Endothelial cell of umbilical vein (primary cell): ENCODE measurements at regions not wholly inside any gene's neighbourhood (a gene's known extent, or its start where the extent isn't known, plus 50 kb on each side); places are given as distances from the start of the nearest gene placed in this dataset.

Source experiments
- BruUV-seq: library from RNA; stranded (reverse); fragments of 400-500 nt; replicated peaks from 2 replicates; lab custom pipeline; 2021; lab: Mats Ljungman, UMichigan
- CTCF ChIA-PET: fragments of 300-600, 350-600 bp; sonication (Branson Sonifier 250); formaldehyde crosslinking; loops from one replicate; lab custom pipeline; 2021; ENCODE audit warnings: antibody characterized with exemption, inconsistent platforms; lab: Charles Lee
- POLR2A ChIA-PET: fragments of 300-600, 350-600 bp; sonication (Branson Sonifier 250); formaldehyde crosslinking; loops from one replicate; lab custom pipeline; 2021; ENCODE audit warnings: antibody characterized with exemption, inconsistent platforms; lab: Charles Lee
- DNase-seq: peaks from one replicate; pipeline ENCODE4 v3.0.0-alpha.2; 2011; ENCODE audit warnings: low read depth, low spot score
- FAIRE-seq: peaks from 2 replicates; lab custom pipeline; 2011; peaks lifted over from hg19 to GRCh38; lab: Jason Lieb, UNC
- H2AFZ ChIP-seq: 2 replicates; pipeline ENCODE4 v1.6.0; 2012; ENCODE audit warnings: low read depth, low read length, control low read depth, inconsistent platforms
- H3K27ac ChIP-seq: 2 replicates; pipeline ENCODE4 v1.5.1; 2011; ENCODE audit warnings: low read depth, mild to moderate bottlenecking, control low read depth, low read length, moderate library complexity; ENCODE audit not compliant: insufficient read depth
- H3K27me3 ChIP-seq, 2 experiments: 2 replicates each; pipeline versions ENCODE4 v1.6.0 to v1.6.1; 2011; ENCODE audit warnings: low read length in 2 of 2, mixed read lengths in 1 of 2; ENCODE audit not compliant: control insufficient read depth in 2 of 2, insufficient read depth in 2 of 2
- H3K36me3 ChIP-seq, 2 experiments: 2 replicates in 1 of 2; 3 replicates in 1 of 2; pipeline ENCODE4 v1.5.1; 2011; ENCODE audit warnings: low read length in 2 of 2, mild to moderate bottlenecking in 1 of 2, moderate library complexity in 1 of 2; ENCODE audit not compliant: control insufficient read depth in 2 of 2, insufficient read depth in 2 of 2; ENCODE audit errors: extremely low read depth in 1 of 2
- H3K4me1 ChIP-seq: 3 replicates; pipeline ENCODE4 v1.5.1; 2011; ENCODE audit warnings: mild to moderate bottlenecking, low read length; ENCODE audit not compliant: control insufficient read depth, insufficient read depth; ENCODE audit errors: extremely low read depth
- H3K4me2 ChIP-seq: 2 replicates; pipeline ENCODE4 v1.6.1; 2011; ENCODE audit warnings: low read length, control low read depth, mixed read lengths; ENCODE audit not compliant: insufficient read depth
- H3K4me3 ChIP-seq, 3 experiments: fragments of 200-600 bp in 1 of 3; sonication (generic), shearing (Covaris generic) in 1 of 3; replicated peaks in 1 of 3; 2 replicates each; pipeline ENCODE4 v1.5.1; 2011 to 2016; ENCODE audit warnings: control low read depth in 3 of 3, low read length in 3 of 3, mild to moderate bottlenecking in 2 of 3, inconsistent platforms in 1 of 3, low read depth in 1 of 3, moderate library complexity in 1 of 3; ENCODE audit not compliant: insufficient read depth in 1 of 3
- H3K79me2 ChIP-seq: 2 replicates; pipeline ENCODE4 v1.6.0; 2012; ENCODE audit warnings: low read length, inconsistent platforms; ENCODE audit not compliant: control insufficient read depth, insufficient read depth
- H3K9ac ChIP-seq: replicated peaks from 2 replicates; pipeline ENCODE3; 2011; ENCODE audit warnings: low read length, control low read depth; ENCODE audit not compliant: insufficient read depth; ENCODE audit errors: extremely low read depth
- H3K9me1 ChIP-seq: replicated peaks from 3 replicates; pipeline ENCODE4 v1.6.0; 2011; ENCODE audit warnings: mild to moderate bottlenecking, low read length; ENCODE audit not compliant: control insufficient read depth, insufficient read depth; ENCODE audit errors: extremely low read depth
- H3K9me3 ChIP-seq: replicated peaks from 2 replicates; pipeline ENCODE4 v1.5.1; 2012; ENCODE audit warnings: low read length, inconsistent platforms; ENCODE audit not compliant: control insufficient read depth, insufficient read depth
- H4K20me1 ChIP-seq: replicated peaks from 2 replicates; pipeline ENCODE3; 2011; ENCODE audit warnings: mild to moderate bottlenecking, low read length; ENCODE audit not compliant: control insufficient read depth, insufficient read depth; ENCODE audit errors: extremely low read depth
- EZH2 ChIP-seq: IDR thresholded peaks from 2 replicates; pipeline ENCODE4 v1.6.1; 2012; ENCODE audit warnings: borderline replicate concordance, low read depth, mild to moderate bottlenecking, moderate library complexity, low read length, inconsistent platforms; ENCODE audit not compliant: severe bottlenecking
- FOS ChIP-seq: IDR thresholded peaks from 2 replicates; pipeline ENCODE4 v1.6.1; 2011; ENCODE audit warnings: mild to moderate bottlenecking, low read length, moderate library complexity, borderline replicate concordance; ENCODE audit not compliant: insufficient read depth
- GATA2 ChIP-seq: IDR thresholded peaks from 2 replicates; pipeline ENCODE4 v1.7.0; 2011; ENCODE audit warnings: low read depth, mild to moderate bottlenecking, moderate library complexity, mixed read lengths, low read length; ENCODE audit not compliant: insufficient read length, insufficient read depth
- JUN ChIP-seq: IDR thresholded peaks from 2 replicates; pipeline ENCODE4 v1.6.1; 2011; ENCODE audit warnings: borderline replicate concordance, low read depth; ENCODE audit not compliant: insufficient read length, insufficient read depth
- MAX ChIP-seq: IDR thresholded peaks from 2 replicates; pipeline ENCODE4 v1.6.1; 2011; ENCODE audit not compliant: insufficient read depth, insufficient read length
- MYC ChIP-seq: IDR thresholded peaks from one replicate; pipeline ENCODE4 v1.6.1; 2011; ENCODE audit warnings: mild to moderate bottlenecking, low read depth, low read length
- POLR2A ChIP-seq: IDR thresholded peaks from 2 replicates; pipeline ENCODE4 v1.6.1; 2012; ENCODE audit warnings: low read depth, mild to moderate bottlenecking, control low read depth, low read length
- POLR2AphosphoS5 ChIP-seq: IDR thresholded peaks from 2 replicates; pipeline ENCODE4 v1.6.1; 2012; ENCODE audit warnings: low read depth, mild to moderate bottlenecking, control low read depth, low read length, moderate library complexity; ENCODE audit not compliant: insufficient read depth
- dilution Hi-C: fragments of 300-500 bp; cut with MboI; formaldehyde crosslinking; loops from one replicate; pipeline ENCODE4 v1.15.0; 2019; ENCODE audit warnings: low sequenced_read_pairs; ENCODE audit not compliant: extremely low pct_ligation_motif_present
- intact Hi-C: fragments of 100-400 bp; cut with micrococcal nuclease; formaldehyde crosslinking; loops from one replicate; pipeline ENCODE4 v1.10.0; 2022
- TF ChIP-seq, protein P1 (sequence below), 2 donors: IDR thresholded peaks; 1 replicate in 1 of 2; 2 replicates in 1 of 2; pipeline ENCODE4 v1.5.1; 2011; ENCODE audit warnings: low read length in 2 of 2, mild to moderate bottlenecking in 2 of 2, moderate library complexity in 2 of 2, control low read depth in 1 of 2, inconsistent platforms in 1 of 2, low read depth in 1 of 2; ENCODE audit not compliant: insufficient read depth in 1 of 2; ENCODE audit errors: extremely low read depth in 1 of 2

- DNase-seq (no peak), FAIRE-seq (no peak)
- Histone ChIP-seq H3K9me1 (no peaks in the 10 kb centered on the region), H3K4me2 (no peak overlapping the region), H3K4me1 (no peaks in the 10 kb centered on the region), H3K79me2 (no peaks in the 10 kb centered on the region), H3K9ac (no peak overlapping the region), H3K9me3 (no peaks in the 10 kb centered on the region), H2AFZ (no peak overlapping the region), H3K36me3 (no peaks in the 10 kb centered on the region), H4K20me1 (no peaks in the 10 kb centered on the region), H3K27me3 (no peaks in the 10 kb centered on the region), H3K4me3 (no peak overlapping the region), H3K27ac (no peak overlapping the region)
- dilution Hi-C loops (no loop called here), intact Hi-C loops (no loop called here)
- BruUV-seq: no TSS peak
- ChIA-PET POLR2A (no interaction called here), CTCF (interaction anchor here (0.8 kb wide), 1 partner anchor 1789 kb away, joined by 3 read pairs; no protein-coding TSS in a partner anchor)
- TF ChIP-seq MYC (no peak), POLR2A (no peak), FOS (no peak)
- TF ChIP-seq, protein P1, sequence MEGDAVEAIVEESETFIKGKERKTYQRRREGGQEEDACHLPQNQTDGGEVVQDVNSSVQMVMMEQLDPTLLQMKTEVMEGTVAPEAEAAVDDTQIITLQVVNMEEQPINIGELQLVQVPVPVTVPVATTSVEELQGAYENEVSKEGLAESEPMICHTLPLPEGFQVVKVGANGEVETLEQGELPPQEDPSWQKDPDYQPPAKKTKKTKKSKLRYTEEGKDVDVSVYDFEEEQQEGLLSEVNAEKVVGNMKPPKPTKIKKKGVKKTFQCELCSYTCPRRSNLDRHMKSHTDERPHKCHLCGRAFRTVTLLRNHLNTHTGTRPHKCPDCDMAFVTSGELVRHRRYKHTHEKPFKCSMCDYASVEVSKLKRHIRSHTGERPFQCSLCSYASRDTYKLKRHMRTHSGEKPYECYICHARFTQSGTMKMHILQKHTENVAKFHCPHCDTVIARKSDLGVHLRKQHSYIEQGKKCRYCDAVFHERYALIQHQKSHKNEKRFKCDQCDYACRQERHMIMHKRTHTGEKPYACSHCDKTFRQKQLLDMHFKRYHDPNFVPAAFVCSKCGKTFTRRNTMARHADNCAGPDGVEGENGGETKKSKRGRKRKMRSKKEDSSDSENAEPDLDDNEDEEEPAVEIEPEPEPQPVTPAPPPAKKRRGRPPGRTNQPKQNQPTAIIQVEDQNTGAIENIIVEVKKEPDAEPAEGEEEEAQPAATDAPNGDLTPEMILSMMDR (IDR thresholded peaks at IDR 0.05; ENCODE audit: extremely low read depth in 1 of 2, insufficient read depth in 1 of 2, low read depth in 1 of 2, low read length in 2 of 2): no peak
Observed at GRCh38 chr18:70758780-70759179, 469.9 kb downstream of the SOCS6 start.

DNA sequence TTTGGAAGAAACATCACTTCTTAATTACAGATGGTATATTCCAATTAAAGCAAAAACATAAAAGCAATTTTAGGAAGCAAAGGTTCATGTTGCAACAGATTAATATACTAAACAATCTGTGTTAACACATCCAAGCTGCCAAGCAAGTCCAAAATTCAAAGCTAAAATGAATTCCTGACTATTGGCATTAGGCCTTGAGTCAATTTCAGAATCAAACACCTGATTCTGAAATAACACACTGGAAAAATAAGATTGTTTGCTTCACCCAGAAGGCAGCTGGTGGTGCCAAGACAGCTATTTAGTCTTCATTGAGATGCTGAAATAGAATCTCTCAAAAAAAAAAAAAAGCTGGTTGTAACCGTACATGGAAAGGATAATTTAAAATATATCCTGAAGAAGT lies 465.6 kb downstream of the SOCS6 start:
- Histone ChIP-seq H3K27ac (no peak overlapping the region), H3K4me3 (no peak overlapping the region), H3K4me2 (no peak overlapping the region), H3K9me3 (no peaks in the 10 kb centered on the region), H3K4me1 (no peaks in the 10 kb centered on the region), H3K27me3 (no peaks in the 10 kb centered on the region), H3K9ac (no peak overlapping the region), H3K79me2 (no peaks in the 10 kb centered on the region), H3K36me3 (no peaks in the 10 kb centered on the region), H3K9me1 (no peaks in the 10 kb centered on the region), H2AFZ (no peak overlapping the region), H4K20me1 (no peaks in the 10 kb centered on the region)
- TF ChIP-seq FOS (no peak), JUN (no peak), MAX (no peak), GATA2 (no peak), POLR2A (no peak), POLR2AphosphoS5 (no peak), EZH2 (no peak), MYC (no peak)
- TF ChIP-seq, protein P1 (IDR thresholded peaks at IDR 0.05; ENCODE audit: extremely low read depth in 1 of 2, insufficient read depth in 1 of 2, low read depth in 1 of 2, low read length in 2 of 2): no peak
- DNase-seq: no peak
- intact Hi-C loops: no loop called here
- no TSS peak for BruUV-seq
- POLR2A ChIA-PET: no interaction called here
- CTCF ChIA-PET: no interaction called here
- dilution Hi-C loops: no loop called here
- FAIRE-seq: no peak
